ENCODE measurements at regions not wholly inside any gene's neighbourhood (a gene's known extent, or its start where the extent isn't known, plus 50 kb on each side); places are given as distances from the start of the nearest gene placed in this dataset.
A peak's percentile ranks its signal among the peaks of the same experiment; 100 is the strongest.

GRCh38 chr3:90015688-90016356 is 908.4 kb downstream of the EPHA3 start:
- peak; percentile 98 for DNase-seq (ENCODE audit: low read depth, low spot score)

DNA sequence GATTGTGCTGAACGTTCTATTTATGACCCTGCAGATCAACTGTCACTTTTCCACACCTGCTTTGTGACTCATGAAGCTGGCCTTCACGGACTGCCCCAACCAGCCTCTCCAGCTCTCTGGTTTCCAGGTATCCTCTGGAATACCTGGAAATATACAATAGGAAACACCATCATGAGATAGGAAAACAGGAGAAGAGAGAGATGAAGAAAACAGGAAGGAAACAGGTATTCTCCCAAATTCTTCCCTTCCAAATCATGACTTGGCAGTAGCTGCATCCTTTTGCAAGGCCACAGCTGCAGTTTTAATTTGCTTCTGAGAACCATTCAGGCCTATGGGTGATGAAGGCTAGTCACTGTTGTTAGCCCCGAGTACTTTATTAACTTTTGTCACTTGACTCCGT is 909.1 kb downstream of the EPHA3 start:
- no peak for DNase-seq (ENCODE audit: low read depth, low spot score)

GRCh38 chr3:90018779-90019178 is 911.4 kb downstream of the EPHA3 start:
- DNase-seq (ENCODE audit: low read depth, low spot score) = no peak

DNA sequence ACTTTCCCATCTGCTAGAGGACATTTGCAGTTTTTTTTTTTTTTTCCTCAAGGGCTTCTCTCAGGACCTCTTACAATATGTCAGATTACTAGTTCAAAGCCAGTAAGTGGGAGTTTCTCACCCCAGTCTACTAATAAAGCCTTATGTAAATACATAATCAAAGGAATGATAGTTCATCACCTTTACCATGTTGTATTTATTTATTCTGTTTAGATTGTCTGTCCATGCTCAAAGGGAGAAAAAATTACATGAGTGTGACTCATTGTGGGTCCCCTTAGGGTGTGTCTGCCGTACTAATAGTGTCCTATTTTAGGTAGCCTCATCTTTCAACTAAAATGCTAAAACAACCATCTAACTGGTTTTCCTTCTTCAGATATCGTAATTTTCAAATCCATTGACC is 917.6 kb downstream of the EPHA3 start:
- no peak for DNase-seq (ENCODE audit: low read depth, low spot score)

DNA sequence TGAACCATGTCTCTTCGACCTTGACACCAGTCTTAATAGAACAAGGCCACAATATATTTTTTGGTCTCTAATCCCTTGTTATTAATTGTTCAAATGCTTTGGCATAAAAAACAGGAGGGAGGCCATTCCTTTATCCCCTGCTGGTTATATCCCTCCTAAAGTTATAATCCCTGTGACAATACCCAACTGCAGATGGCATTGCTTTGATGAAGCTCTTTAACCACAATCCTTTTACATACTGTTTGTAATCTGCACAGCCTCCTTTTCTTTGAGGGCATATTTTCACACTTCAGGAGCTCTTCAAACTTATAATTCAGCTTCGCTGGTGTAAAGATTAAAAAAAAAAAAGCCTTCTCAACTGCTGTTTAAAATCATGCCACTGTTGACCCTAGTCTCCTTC is 919.0 kb downstream of the EPHA3 start:
- no peak for DNase-seq (ENCODE audit: low read depth, low spot score)

- DNase-seq (ENCODE audit: low read depth, low spot score) = no peak
Observed at GRCh38 chr3:90031121-90031520, 923.7 kb downstream of the EPHA3 start.

- no peak for DNase-seq (ENCODE audit: low read depth, low spot score)
Observed at GRCh38 chr3:90032980-90033641, 925.7 kb downstream of the EPHA3 start.

DNA sequence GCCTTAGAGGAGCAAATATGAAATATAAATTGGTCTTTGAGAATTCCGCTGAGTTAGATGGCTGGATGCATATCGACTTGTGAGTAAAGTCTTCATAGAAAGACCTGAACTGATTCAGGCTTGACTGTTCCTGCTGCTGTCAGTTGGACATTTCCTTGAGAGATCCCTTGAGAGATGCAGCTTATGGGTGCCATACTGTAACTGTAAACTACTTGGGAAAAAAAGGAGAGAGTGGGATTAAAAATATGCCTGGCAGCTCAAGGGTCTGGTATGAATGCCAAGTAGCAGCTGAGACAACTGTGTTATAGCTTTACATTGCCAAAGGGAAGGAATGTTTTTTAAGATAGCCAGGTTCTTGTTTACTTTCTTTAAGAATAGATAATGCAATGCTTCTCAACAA is 926.6 kb downstream of the EPHA3 start:
- DNase-seq (ENCODE audit: low read depth, low spot score) = no peak

- no peak for DNase-seq (ENCODE audit: low read depth, low spot score)
Observed at GRCh38 chr3:90035643-90036042, 928.2 kb downstream of the EPHA3 start.

- no peak for DNase-seq (ENCODE audit: low read depth, low spot score)
Observed at GRCh38 chr3:90036939-90037469, 929.6 kb downstream of the EPHA3 start.

GRCh38 chr3:90039994-90040393 is 932.6 kb downstream of the EPHA3 start:
- DNase-seq (ENCODE audit: low read depth, low spot score) = no peak

- no peak for DNase-seq (ENCODE audit: low read depth, low spot score)
Observed at GRCh38 chr3:90040554-90040953, 933.1 kb downstream of the EPHA3 start.

- DNase-seq (ENCODE audit: low read depth, low spot score) = no peak
Observed at GRCh38 chr3:90041995-90042394, 934.6 kb downstream of the EPHA3 start.

DNA sequence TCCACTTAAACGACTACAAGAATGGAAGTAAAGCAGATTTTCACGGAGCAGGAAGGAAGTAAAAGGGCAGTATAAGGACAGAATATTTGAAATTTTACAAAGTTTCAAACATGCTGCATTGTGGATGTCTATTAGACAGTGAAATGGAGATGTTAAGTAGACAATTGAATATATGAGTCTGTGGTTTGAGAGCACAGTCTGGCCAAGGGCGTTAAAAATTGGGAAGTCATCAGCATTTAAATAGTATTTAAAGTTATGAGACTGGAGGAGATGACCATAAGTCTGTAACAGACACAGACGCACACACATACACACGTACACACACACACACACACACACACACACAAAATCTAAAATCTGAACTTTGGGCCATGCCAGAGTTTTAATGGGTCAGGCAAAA is 935.9 kb downstream of the EPHA3 start:
- no peak for DNase-seq (ENCODE audit: low read depth, low spot score)

DNA sequence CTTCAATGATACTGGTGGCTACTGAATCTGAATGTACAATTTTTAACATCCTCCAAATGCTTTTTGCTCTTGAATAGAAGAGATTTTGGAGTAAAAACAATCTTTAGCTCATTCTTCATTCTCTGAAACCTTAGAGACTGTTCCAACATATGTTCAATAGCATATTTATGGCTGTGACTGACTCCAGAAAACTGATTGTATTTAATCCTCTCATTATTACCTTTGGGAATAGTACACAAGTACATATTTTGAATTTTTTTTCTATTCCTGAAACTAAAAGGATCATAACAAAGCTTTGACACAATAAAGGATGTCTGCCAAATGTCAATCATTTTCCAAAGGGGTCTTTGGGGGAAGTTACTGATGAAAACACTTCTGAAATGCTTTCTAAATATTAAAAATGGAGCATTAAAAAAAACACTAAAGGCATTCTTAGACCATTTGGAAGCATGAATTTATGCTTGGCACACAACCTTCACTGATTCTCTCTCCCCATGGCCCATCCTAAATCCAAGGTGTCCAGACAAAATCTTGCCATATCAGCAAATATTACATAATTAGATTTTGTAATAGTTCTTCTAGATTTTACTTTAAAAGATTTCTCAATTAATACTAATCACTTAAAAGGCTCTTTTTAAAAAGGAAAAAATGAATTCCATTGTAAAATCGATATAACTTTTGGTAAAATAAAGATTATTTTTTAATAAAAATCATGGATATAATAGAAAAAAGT is 936.8 kb downstream of the EPHA3 start:
- DNase-seq (ENCODE audit: low read depth, low spot score) = no peak

DNA sequence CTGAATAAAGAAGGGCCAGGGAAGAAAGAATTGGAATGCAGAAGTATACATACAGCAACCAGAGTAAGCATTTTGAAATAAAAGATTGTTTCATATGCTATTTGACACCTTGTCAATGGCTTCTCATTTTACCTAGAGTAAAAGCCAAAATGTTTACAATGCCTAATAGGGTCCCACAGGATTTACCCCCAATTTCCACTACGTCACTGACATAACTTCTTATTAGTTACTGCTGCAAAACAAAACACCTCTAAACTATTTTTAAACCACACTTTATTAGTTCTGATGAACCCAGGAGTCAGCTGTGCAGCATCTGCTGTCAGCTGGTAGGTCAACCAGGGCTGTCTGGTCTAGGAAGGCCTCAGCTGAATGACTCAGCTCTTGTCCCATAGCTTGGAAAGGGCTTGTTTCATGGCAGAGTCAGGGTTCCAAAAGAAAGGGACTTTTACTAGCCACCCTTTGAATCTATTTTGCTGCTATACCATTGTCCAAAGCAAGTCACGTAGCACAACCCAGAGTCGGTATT is 945.1 kb downstream of the EPHA3 start:
- DNase-seq (ENCODE audit: low read depth, low spot score) = no peak

GRCh38 chr3:90054311-90054710 is 946.9 kb downstream of the EPHA3 start:
- DNase-seq (ENCODE audit: low read depth, low spot score) = no peak

DNA sequence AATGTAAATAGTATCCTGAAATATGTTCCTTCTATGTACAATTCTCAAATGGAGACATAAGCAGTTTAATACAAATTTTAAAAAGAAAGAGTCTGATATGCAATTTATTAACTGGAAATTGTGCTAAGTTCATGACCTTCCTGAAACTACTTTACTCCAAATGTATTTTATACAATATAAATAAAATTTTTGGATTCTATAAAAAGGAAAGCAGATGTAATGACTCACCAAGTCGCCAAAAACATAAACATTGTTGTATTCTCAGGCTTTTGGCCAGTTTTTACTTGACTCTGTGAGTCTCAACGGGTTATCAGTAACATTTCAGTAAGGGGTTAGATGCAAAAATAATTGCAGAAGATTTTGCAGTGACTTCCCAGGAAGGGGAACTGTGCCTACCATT is 948.2 kb downstream of the EPHA3 start:
- DNase-seq (ENCODE audit: low read depth, low spot score) = peak; percentile 40

- no peak for DNase-seq (ENCODE audit: low read depth, low spot score)
Observed at GRCh38 chr3:90056281-90057032, 949.0 kb downstream of the EPHA3 start.

DNA sequence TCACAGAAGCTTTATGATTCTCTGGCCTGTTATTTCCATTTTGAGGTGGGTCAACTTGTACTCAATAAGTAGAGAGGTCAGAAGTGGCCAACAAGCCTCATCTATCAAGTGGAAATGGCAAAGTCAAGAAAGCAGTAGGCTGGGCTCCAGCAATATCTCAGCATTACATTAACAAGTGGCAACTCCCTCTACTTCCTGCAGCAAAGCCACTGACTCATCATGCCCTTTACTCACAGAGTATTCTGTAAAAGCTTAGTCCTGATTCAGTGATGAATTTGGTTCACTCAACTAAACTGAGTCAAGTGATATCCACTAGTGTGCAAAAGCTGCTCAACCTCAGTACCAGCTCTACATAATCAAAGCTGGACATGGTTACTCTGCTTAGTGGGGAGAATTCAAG is 954.6 kb downstream of the EPHA3 start:
- no peak for DNase-seq (ENCODE audit: low read depth, low spot score)

- DNase-seq (ENCODE audit: low read depth, low spot score) = no peak
Observed at GRCh38 chr3:90062631-90063200, 955.3 kb downstream of the EPHA3 start.
